ENCODE measurements at regions not wholly inside any gene's neighbourhood (a gene's known extent, or its start where the extent isn't known, plus 50 kb on each side); places are given as distances from the start of the nearest gene placed in this dataset.
"Not testable (repeated sequence)": the region's sequence is repeated elsewhere in the genome, so short reads cannot be mapped to it uniquely, and the experiment has no call there.

GRCh38 chr10:27344568-27345454 lies 104.2 kb upstream of the ACBD5 start:
- no peak for DNase-seq (ENCODE audit: low spot score)

GRCh38 chr10:27341001-27341400 lies 100.4 kb upstream of the ACBD5 start:
- no peak for DNase-seq (ENCODE audit: low spot score)

DNA sequence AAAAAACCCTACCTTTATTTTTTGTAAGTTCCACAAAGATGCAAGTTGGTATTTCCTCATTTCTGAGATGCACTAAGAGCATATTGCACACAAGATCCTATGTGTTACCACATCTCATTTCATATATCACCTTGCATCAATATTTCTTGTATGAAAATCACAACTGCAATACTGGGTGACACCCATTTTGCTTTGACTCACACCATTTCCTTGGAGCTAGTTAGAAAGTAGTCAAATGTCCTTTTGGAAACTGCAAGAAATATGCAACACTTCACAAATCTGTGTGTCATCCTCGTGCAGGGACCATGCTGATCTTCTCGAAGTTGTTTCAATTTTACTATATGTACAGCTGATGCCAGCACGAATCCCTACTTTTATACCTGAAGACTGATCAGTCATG lies 94.6 kb upstream of the ACBD5 start:
- DNase-seq (ENCODE audit: low spot score) = not testable (repeated sequence)

GRCh38 chr10:27330074-27330473 lies 89.5 kb upstream of the ACBD5 start:
- DNase-seq (ENCODE audit: low spot score) = no peak

GRCh38 chr10:27328946-27329345 lies 88.3 kb upstream of the ACBD5 start:
- DNase-seq (ENCODE audit: low spot score) = no peak

DNA sequence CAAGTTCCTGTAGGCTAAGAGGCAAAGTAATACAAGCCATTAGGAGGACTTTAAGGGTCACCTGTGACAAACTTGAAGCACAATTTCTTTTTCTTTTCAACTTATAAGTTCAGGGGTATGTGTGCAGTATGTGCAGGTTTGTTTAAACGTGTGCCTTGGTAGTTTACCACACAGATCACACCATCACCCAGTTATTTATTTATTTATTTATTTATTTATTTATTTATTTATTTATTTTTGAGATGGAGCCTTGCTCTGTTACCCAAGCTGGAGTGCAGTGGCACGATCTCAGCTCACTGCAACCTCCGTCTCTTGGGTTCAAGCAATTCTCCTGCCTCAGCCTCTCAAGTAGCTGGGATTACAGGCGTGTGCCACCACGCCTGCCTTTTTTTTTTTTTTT lies 86.2 kb upstream of the ACBD5 start:
- DNase-seq (ENCODE audit: low spot score) = not testable (repeated sequence)

- peak; percentile 28 for DNase-seq (ENCODE audit: low spot score)
Measured at GRCh38 chr10:27319752-27320431, 79.3 kb upstream of the ACBD5 start.

- DNase-seq (ENCODE audit: low spot score) = not testable (repeated sequence)
Measured at GRCh38 chr10:27319139-27319538, 78.5 kb upstream of the ACBD5 start.

DNA sequence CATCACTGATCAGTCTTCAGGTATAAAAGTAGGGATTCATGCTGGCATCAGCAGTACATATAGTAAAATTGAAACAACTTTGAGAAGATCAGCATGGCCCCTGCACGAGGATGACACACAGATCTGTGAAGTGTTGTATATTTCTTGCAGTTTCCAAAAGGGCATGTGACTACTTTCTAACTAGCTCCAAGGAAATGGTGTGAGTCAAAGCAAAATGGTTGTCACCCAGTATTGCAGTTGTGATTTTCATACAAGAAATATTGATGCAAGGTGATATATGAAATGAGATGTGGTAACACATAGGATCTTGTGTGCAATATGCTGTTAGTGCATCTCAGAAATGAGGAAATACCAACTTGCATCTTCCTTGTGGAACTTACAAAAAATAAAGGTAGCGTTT lies 74.5 kb upstream of the ACBD5 start:
- DNase-seq (ENCODE audit: low spot score) = not testable (repeated sequence)

GRCh38 chr10:27313586-27313985 lies 73.0 kb upstream of the ACBD5 start:
- DNase-seq (ENCODE audit: low spot score) = not testable (repeated sequence)

- no peak for DNase-seq (ENCODE audit: low spot score)
Measured at GRCh38 chr10:27312854-27313253, 72.3 kb upstream of the ACBD5 start.

DNA sequence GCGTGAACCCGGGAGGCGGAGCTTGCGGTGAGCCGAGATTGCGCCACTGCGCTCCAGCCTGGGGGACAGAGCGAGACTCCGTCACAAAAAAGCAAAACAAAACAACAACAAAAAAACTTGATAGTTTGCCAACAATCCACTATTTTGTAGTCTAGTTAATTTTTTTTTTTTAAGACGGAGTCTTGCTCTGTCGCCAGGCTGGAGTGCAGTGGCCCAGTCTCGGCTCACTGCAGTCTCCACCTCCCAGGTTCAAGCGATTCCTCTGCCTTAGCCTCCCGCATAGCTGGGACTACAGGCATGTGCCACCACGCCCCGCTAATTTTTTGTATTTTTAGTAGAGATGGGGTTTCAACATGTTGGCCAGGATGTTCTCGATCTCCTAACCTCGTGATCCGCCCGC lies 71.2 kb upstream of the ACBD5 start:
- DNase-seq (ENCODE audit: low spot score) = not testable (repeated sequence)

DNA sequence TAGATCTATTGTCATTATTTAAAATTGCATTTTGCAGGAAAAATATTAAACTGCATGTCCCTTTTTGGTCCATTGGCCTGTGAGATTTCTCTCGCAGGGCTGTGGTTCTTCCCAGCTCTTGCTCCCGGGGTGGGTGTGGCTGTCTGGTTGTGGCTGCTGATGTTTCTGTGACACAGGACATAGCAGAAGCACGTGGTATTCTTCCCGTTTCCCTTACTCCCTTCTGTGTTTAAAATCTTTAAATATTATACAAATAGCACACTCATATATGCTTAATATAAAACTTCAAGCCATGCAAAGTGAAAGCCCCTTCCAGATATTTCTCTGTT lies 57.9 kb upstream of the ACBD5 start:
- DNase-seq (ENCODE audit: low spot score) = not testable (repeated sequence)

DNA sequence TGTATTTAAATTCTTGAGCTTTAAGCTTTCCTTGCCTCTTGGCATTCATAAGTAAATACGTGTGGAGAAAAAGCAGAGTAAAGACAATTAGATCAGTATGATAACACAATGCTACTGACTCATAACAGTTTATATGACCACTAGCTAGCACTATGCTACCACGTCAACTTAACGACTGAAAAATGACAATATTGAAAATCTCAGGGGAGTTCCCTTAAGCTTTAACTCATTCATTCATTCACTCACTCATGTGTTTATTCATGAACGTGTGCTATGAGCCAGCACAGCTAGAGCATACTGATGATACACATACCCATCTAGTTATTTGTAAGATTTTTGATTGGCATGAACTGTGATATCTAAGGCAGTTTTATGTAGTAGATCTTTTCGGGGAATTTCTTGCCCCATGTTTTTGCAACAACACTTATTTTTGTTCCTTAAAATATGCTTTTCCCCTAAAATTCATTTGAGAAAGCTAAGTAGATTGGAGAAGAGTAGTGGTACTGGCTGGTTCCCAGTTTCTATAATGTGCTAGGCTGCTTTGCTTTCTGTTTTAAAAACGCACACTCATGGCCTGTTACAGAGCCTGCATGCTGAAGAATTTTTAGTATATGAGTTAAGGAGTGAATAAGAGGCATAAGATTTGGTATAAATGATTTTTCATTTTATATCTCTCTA lies 57.4 kb upstream of the ACBD5 start:
- no peak for DNase-seq (ENCODE audit: low spot score)

DNA sequence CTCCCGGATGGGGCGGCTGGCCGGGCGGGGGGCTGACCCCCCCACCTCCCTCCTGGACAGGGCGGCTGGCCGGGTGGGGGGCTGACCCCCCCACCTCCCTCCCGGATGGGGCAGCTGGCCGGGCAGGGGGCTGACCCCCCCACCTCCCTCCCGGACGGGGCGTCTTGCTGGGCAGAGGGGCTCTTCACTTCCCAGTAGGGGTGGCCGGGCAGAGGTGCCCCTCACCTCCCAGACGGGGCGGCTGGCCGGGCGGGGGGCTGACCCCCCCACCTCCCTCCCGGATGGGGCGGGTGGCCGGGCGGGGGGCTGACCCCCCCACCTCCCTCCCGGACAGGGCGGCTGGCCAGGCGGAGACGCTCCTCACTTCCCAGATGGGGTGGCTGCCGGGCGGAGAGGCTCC lies 55.7 kb upstream of the ACBD5 start:
- not testable (repeated sequence) for DNase-seq (ENCODE audit: low spot score)

- DNase-seq (ENCODE audit: low spot score) = not testable (repeated sequence)
Measured at GRCh38 chr10:27291253-27291895, 50.8 kb upstream of the ACBD5 start.
